Neutrophil (primary cell): ENCODE measurements at regions not wholly inside any gene's neighbourhood (a gene's known extent, or its start where the extent isn't known, plus 50 kb on each side); places are given as distances from the start of the nearest gene placed in this dataset.

Experiments used
- H3K27ac ChIP-seq: fragments of 200-600 bp; sonication (generic); 2 replicates; pipeline ENCODE4 v1.5.1; 2016; ENCODE audit warnings: mild to moderate bottlenecking, moderate library complexity
- H3K27me3 ChIP-seq: fragments of 200-600 bp; sonication (generic); 2 replicates; pipeline ENCODE4 v1.6.0; 2016; ENCODE audit warnings: mild to moderate bottlenecking
- H3K36me3 ChIP-seq: fragments of 200-600 bp; sonication (generic); 2 replicates; pipeline ENCODE4 v1.5.1; 2017
- H3K4me1 ChIP-seq, 2 experiments: fragments of 200-600 bp in 1 of 2; sonication (generic) in 1 of 2; 1 replicate in 1 of 2; 2 replicates in 1 of 2; pipeline versions ENCODE4 v1.5.1 to v1.6.1; 2013 to 2016; ENCODE audit warnings: low read depth in 1 of 2, low read length in 1 of 2, mild to moderate bottlenecking in 1 of 2, moderate library complexity in 1 of 2; ENCODE audit not compliant: control insufficient read depth in 1 of 2, insufficient read depth in 1 of 2
- H3K4me3 ChIP-seq, 2 experiments: fragments of 200-600 bp in 1 of 2; sonication (generic) in 1 of 2; 1 replicate in 1 of 2; 2 replicates in 1 of 2; pipeline ENCODE4 v1.5.1; 2013 to 2016; ENCODE audit warnings: low read depth in 1 of 2, low read length in 1 of 2, mild to moderate bottlenecking in 1 of 2, moderate library complexity in 1 of 2
- H3K9me3 ChIP-seq: fragments of 200-600 bp; sonication (generic); 2 replicates; pipeline ENCODE4 v1.5.1; 2016
- CTCF ChIP-seq: fragments of 200-600 bp; sonication (generic); IDR thresholded peaks from 2 replicates; pipeline ENCODE4 v1.5.1; 2016; ENCODE audit warnings: antibody characterized with exemption

GRCh38 chr10:8969853-8970252, 915.4 kb downstream of the GATA3 start:
- no peak for TF ChIP-seq CTCF
- Histone ChIP-seq H3K4me3 (no peak overlapping the region), H3K27me3 (no peaks in the 10 kb centered on the region), H3K36me3 (no peaks in the 10 kb centered on the region), H3K9me3 (no peaks in the 10 kb centered on the region), H3K4me1 (no peaks in the 10 kb centered on the region), H3K27ac (no peak overlapping the region)

- H3K4me3 ChIP-seq, result no peak overlapping the region
- H3K9me3 ChIP-seq, result no peaks in the 10 kb centered on the region
- no peak overlapping the region for H3K27ac ChIP-seq
- TF ChIP-seq CTCF, result no peak
- no peaks in the 10 kb centered on the region for H3K4me1 ChIP-seq
- H3K27me3 ChIP-seq, result no peaks in the 10 kb centered on the region
- H3K36me3 ChIP-seq, result no peaks in the 10 kb centered on the region
Observed at GRCh38 chr10:8975535-8975934, 921.0 kb downstream of the GATA3 start.

- no peaks in the 10 kb centered on the region for H3K27me3 ChIP-seq
- H3K4me1 ChIP-seq, result no peaks in the 10 kb centered on the region
- no peaks in the 10 kb centered on the region for H3K36me3 ChIP-seq
- TF ChIP-seq CTCF, result no peak
- no peaks in the 10 kb centered on the region for H3K9me3 ChIP-seq
- no peak overlapping the region for H3K4me3 ChIP-seq
- no peak overlapping the region for H3K27ac ChIP-seq
Observed at GRCh38 chr10:8978100-8978499, 923.6 kb downstream of the GATA3 start.

GRCh38 chr10:8979976-8980375, 925.5 kb downstream of the GATA3 start:
- Histone ChIP-seq H3K27me3 (no peaks in the 10 kb centered on the region), H3K4me3 (no peak overlapping the region), H3K36me3 (no peaks in the 10 kb centered on the region), H3K27ac (no peak overlapping the region), H3K4me1 (no peaks in the 10 kb centered on the region), H3K9me3 (no peaks in the 10 kb centered on the region)
- no peak for TF ChIP-seq CTCF

- Histone ChIP-seq H3K36me3 (no peaks in the 10 kb centered on the region), H3K4me3 (no peak overlapping the region), H3K4me1 (no peaks in the 10 kb centered on the region), H3K9me3 (no peaks in the 10 kb centered on the region), H3K27ac (no peak overlapping the region), H3K27me3 (no peaks in the 10 kb centered on the region)
- no peak for TF ChIP-seq CTCF
Observed at GRCh38 chr10:8981277-8981676, 926.8 kb downstream of the GATA3 start.

GRCh38 chr10:8985651-8986050, 931.2 kb downstream of the GATA3 start:
- H3K4me3 ChIP-seq, result no peak overlapping the region
- no peaks in the 10 kb centered on the region for H3K4me1 ChIP-seq
- no peak for TF ChIP-seq CTCF
- no peak overlapping the region for H3K27ac ChIP-seq
- H3K27me3 ChIP-seq, result no peaks in the 10 kb centered on the region
- no peaks in the 10 kb centered on the region for H3K36me3 ChIP-seq
- H3K9me3 ChIP-seq, result no peaks in the 10 kb centered on the region
